Skin epidermis (tissue), 12 donors: ENCODE measurements at regions not wholly inside any gene's neighbourhood (a gene's known extent, or its start where the extent isn't known, plus 50 kb on each side); places are given as distances from the start of the nearest gene placed in this dataset.
"Not testable (repeated sequence)": the region's sequence is repeated elsewhere in the genome, so short reads cannot be mapped to it uniquely, and the experiment has no call there.

ENCODE experiments used
- H3K27ac ChIP-seq, 21 experiments: fragments of 200-600 bp; sonication (generic) in 11 of 21; one replicate each; pipeline ENCODE4 v1.5.0; 2020; ENCODE audit warnings: mild to moderate bottlenecking in 3 of 21, inconsistent platforms in 2 of 21, moderate library complexity in 2 of 21
- H3K4me3 ChIP-seq, 7 experiments: fragments of 200-600 bp; sonication (generic) in 2 of 7; one replicate each; pipeline ENCODE4 v1.5.0; 2020; ENCODE audit warnings: inconsistent platforms in 2 of 7, mild to moderate bottlenecking in 2 of 7, moderate library complexity in 1 of 7

GRCh38 chr14:71803539-71804260 is 128.5 kb upstream of the RGS6 start:
- no peak overlapping the region for H3K4me3 ChIP-seq
- no peak overlapping the region for H3K27ac ChIP-seq

- H3K4me3 ChIP-seq, result no peak overlapping the region
- H3K27ac ChIP-seq, result no peak overlapping the region
Measured at GRCh38 chr14:71804992-71805391, 127.2 kb upstream of the RGS6 start.

- not testable (repeated sequence) for H3K27ac ChIP-seq, H3K4me3 ChIP-seq
Measured at GRCh38 chr14:71807049-71807448, 125.2 kb upstream of the RGS6 start.

DNA sequence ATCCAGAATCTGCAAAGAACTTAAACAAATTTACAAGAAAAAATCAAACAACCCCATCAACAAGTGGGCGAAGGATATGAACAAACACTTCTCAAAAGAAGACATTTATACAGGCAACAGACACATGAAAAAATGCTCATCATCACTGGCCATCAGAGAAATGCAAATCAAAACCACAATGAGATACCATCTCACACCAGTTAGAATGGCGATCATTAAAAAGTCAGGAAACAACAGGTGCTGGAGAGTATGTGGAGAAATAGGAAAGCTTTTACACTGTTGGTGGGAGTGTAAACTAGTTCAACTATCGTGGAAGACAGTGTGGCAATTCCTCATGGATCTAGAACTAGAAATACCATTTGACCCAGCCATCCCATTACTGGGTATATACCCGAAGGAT is 121.4 kb upstream of the RGS6 start:
- not testable (repeated sequence) for H3K27ac ChIP-seq, H3K4me3 ChIP-seq

- Histone ChIP-seq H3K4me3 (no peak overlapping the region), H3K27ac (no peak overlapping the region)
Measured at GRCh38 chr14:71812693-71813092, 119.5 kb upstream of the RGS6 start.

DNA sequence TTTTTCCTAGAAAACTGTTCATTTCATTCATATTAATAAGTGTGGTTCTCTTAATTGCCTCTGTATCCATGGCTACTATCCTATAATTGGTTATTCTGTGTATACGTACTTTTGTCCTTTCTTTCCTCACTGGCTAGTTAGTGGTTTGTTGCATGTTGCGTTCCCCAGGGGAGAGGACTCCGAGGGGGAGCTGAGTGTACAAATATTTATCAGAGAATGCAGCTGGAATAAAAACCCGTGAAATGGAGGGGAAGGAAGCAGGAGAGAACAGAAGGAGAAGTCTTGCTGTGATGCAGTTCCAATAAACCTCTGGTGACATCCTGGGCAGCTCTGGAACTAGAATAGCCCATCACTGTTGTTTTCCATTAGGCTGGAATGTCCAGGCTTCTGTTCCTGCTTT is 117.1 kb upstream of the RGS6 start:
- no peak overlapping the region for H3K27ac ChIP-seq

DNA sequence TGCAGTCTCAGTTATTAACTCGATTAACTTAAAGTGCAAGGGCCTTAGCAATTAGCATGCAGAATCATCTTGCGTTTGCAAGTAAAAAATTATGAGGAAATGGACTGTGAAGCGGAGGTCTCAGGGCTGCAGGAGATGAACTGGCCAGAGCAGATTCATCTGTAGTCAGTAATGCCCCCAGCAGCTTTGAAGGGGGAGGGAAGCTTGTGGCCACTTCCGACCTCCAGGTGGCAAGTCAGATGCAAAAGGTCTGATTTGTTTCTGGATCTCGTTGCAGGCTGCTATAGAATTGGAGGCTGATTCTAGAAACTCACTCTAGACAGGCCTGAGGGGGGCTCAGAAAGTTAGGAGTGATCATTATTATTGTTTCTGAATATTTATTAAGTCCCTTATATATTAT is 107.4 kb upstream of the RGS6 start:
- H3K4me3 ChIP-seq, result no peak overlapping the region
- no peak overlapping the region for H3K27ac ChIP-seq

More for the DNA sequence above, 117.1 kb upstream of the RGS6 start:
- no peak overlapping the region for H3K4me3 ChIP-seq

- H3K27ac ChIP-seq, result no peak overlapping the region
- H3K4me3 ChIP-seq, result no peak overlapping the region
Measured at GRCh38 chr14:71833476-71833875, 98.8 kb upstream of the RGS6 start.

- Histone ChIP-seq H3K27ac (no peak overlapping the region), H3K4me3 (no peak overlapping the region)
Measured at GRCh38 chr14:71834284-71835204, 97.7 kb upstream of the RGS6 start.

DNA sequence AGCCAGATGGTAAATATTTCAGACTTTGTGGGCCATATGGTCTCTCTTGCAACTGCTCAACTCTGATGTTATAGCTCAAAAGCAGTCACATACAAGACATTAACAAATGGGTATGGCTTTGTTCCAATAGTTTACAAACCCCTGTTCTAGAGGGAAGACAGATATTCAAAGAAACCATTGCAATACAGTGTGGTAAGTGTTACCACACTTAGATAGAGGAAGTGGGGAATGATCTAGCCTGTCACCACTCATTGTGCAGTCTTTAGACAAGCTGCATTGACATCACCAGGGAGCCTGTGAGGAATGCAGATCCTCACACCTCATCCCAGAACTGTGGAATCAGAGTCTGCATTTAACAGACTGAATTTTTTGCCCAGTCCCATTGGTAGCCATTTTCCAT is 80.0 kb upstream of the RGS6 start:
- Histone ChIP-seq H3K27ac (no peak overlapping the region), H3K4me3 (no peak overlapping the region)

DNA sequence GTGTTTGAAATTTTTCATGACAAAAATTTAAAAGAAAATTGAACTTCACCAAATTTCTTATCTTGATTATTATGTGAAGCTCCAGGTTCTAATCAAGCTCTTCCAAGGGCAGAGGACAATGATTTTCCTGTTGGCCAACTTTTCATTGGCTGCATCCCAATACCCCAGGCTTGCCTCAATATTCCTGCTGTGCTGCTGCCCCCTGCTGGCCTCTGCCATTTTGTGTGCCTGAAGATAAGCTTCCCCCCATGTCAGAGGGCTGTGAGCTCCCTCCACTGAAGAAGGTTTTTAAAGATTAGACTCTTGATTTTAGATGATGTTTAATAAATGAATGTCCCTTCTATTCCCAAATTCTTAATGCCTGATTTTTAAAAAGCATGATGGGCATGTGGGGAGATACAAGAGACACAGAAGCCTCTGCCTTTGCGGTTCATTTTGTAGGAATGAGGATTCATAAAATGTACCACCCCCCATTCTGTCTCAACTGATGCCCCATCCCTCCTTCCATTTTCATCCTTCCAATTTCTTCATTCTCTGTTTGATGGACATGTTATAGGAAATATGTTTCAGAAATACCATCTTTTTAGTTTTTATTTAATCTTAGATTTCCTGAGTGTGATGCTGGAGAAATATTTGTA is 76.7 kb upstream of the RGS6 start:
- Histone ChIP-seq H3K4me3 (no peak overlapping the region), H3K27ac (no peak overlapping the region)

DNA sequence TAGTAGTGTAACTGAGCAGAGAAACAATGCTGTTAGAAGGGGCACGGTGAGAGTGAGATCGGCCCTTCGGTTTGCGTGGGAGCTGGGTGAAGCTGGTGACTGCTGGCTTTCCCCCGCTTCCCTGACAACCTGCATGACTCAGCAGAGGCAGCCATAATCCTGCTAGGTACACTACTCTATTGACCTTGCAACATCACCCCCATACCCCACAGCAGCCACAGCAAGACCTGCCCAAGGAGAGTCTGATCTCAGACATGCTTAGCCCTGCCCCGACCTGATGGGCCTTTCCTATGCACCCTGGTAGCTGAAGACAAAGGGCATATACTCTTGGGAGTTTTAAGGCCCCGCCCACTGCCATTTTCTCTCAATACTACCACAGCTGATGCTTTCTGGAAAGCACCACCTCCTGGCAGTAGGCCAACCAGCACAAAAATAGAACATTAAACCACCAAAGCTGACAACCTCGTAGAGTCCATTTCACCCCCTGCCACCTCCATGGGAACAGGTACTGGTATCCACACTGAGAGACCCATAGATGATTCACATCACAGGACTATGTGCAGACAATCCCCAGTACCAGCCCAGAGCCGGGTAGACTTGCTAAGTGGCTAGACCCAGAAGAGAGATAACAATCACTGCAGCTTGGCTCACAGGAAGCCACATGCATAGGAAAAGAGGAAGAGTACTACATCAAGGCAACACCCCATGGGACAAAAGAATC is 75.9 kb upstream of the RGS6 start:
- H3K27ac ChIP-seq, result no peak overlapping the region
- no peak overlapping the region for H3K4me3 ChIP-seq

- H3K4me3 ChIP-seq, result no peak overlapping the region
- H3K27ac ChIP-seq, result no peak overlapping the region
Measured at GRCh38 chr14:71863049-71863448, 69.2 kb upstream of the RGS6 start.

DNA sequence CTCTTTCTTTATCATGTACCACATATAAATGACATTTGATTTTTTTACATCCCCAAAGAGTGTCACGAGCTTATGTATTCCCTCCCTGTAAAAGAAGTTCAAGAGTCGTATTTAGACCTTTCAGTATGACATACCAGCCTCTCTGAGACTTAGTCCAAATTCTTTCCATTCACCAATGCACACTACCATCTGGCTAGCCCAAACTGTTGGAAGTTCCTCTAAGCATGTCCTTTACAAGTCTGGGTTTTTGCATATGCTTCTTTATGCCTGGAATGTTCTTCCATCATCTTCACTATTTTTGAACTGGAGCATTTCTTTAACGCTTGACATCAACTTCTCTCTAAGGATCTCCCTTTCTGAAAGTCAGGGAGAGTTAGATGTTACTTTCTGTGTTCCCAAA is 68.5 kb upstream of the RGS6 start:
- H3K27ac ChIP-seq, result no peak overlapping the region
- H3K4me3 ChIP-seq, result no peak overlapping the region
